ENCODE measurements at regions not wholly inside any gene's neighbourhood (a gene's known extent, or its start where the extent isn't known, plus 50 kb on each side); places are given as distances from the start of the nearest gene placed in this dataset.

DNA sequence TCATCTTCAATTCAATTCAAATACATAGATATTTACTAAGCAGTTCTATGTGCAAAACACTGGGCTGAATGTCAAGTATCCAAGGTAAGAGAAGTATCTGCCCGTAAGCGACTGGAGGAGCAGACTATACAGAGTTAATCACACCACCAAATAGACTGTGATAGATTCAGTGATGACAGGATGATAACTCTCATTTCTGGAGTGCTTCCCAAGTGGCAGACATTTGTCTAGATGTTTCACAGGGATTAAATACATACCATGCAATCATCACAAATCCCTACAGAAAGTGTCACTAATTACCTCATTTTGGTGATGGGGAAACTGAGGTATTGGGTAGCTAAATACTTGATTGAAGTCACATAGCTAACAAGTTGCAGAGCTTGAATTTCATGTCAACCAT is 508.7 kb upstream of the TENM4 start:
- TF ChIP-seq, protein P1, sequence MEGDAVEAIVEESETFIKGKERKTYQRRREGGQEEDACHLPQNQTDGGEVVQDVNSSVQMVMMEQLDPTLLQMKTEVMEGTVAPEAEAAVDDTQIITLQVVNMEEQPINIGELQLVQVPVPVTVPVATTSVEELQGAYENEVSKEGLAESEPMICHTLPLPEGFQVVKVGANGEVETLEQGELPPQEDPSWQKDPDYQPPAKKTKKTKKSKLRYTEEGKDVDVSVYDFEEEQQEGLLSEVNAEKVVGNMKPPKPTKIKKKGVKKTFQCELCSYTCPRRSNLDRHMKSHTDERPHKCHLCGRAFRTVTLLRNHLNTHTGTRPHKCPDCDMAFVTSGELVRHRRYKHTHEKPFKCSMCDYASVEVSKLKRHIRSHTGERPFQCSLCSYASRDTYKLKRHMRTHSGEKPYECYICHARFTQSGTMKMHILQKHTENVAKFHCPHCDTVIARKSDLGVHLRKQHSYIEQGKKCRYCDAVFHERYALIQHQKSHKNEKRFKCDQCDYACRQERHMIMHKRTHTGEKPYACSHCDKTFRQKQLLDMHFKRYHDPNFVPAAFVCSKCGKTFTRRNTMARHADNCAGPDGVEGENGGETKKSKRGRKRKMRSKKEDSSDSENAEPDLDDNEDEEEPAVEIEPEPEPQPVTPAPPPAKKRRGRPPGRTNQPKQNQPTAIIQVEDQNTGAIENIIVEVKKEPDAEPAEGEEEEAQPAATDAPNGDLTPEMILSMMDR (IDR thresholded peaks at IDR 0.05) = no peak
- no peak for TF ChIP-seq ZFX (IDR thresholded peaks at IDR 0.05; ENCODE audit: borderline replicate concordance)
